Brain microvascular endothelial cell (primary cell): ENCODE measurements at regions not wholly inside any gene's neighbourhood (a gene's known extent, or its start where the extent isn't known, plus 50 kb on each side); places are given as distances from the start of the nearest gene placed in this dataset.

ENCODE experiments used
- DNase-seq: peaks from one replicate; pipeline ENCODE4 v3.0.0-alpha.2; 2020
- H3K27ac ChIP-seq: fragments of 250-450 bp; sonication (Bioruptor Pico); 2 replicates; pipeline ENCODE4 v1.5.1; 2020; ENCODE audit warnings: mild to moderate bottlenecking, moderate library complexity
- H3K27me3 ChIP-seq: fragments of 250-450 bp; sonication (Bioruptor Pico); replicated peaks from 2 replicates; pipeline ENCODE4 v1.5.1; 2020; ENCODE audit warnings: mild to moderate bottlenecking
- H3K36me3 ChIP-seq: fragments of 250-450 bp; sonication (Bioruptor Pico); replicated peaks from 2 replicates; pipeline ENCODE4 v1.5.1; 2020; ENCODE audit warnings: mild to moderate bottlenecking
- H3K4me3 ChIP-seq: 2 replicates; pipeline ENCODE4 v1.5.1; 2011; ENCODE audit warnings: low read depth, mild to moderate bottlenecking, control low read depth, low read length, moderate library complexity
- CTCF ChIP-seq: IDR thresholded peaks from 2 replicates; pipeline ENCODE4 v1.5.1; 2011; ENCODE audit warnings: low read depth, mild to moderate bottlenecking, moderate library complexity, low read length, control low read depth, inconsistent platforms; ENCODE audit errors: missing control alignments
- in situ Hi-C: cut with HindIII; loops from 2 replicates; pipeline ENCODE4 v1.10.0; 2017; ENCODE audit warnings: low sequenced_read_pairs, low pct_ligation_motif_present

GRCh38 chr15:35304389-35304788, 219.3 kb upstream of the NANOGP8 start:
- in situ Hi-C loops = no loop called here
- Histone ChIP-seq H3K27me3 (no peaks in the 10 kb centered on the region), H3K27ac (no peak overlapping the region), H3K36me3 (no peaks in the 10 kb centered on the region), H3K4me3 (no peak overlapping the region)
- DNase-seq = no peak
- TF ChIP-seq CTCF = no peak

DNA sequence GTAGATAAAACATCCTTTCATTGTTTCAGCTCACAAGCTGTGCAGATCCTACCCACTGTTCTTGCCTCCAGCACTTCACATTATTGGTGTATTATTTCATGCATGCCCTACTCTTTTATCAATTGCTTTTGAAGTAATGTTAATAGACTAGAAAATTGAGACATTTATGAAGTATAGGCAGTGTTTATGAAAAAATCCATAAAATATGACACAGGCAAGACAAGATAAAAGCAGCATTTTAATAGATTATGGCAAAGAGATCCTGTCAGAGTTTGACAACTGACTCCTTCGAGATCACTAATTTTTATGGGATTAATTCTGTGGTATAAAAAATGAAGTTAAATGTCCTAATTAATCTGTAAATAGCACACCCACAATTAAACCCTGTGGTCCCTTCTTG, 217.2 kb upstream of the NANOGP8 start:
- TF ChIP-seq CTCF = no peak
- in situ Hi-C loops = no loop called here
- no peak for DNase-seq
- Histone ChIP-seq H3K36me3 (no peaks in the 10 kb centered on the region), H3K27me3 (no peaks in the 10 kb centered on the region), H3K27ac (no peak overlapping the region), H3K4me3 (no peak overlapping the region)

DNA sequence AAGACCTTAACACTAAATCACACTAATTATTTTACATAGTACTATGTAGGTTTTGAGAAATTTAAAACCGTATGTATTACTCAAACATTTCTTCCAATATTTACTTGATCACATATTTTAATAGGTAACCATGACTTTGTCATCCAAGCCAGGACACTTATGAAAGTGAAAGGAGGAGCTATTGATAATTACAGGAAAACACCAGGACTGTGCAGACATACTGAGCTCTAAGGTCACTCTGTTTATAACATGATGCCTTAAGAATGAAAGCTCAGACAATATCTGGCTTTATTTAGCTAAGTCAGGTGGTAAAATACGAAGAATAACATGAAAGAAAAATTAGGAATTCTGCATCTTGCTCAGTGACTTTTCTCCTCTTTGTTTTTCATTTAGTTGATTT, 216.0 kb upstream of the NANOGP8 start:
- TF ChIP-seq CTCF = no peak

GRCh38 chr15:35299059-35299735, 214.1 kb upstream of the NANOGP8 start:
- H3K36me3 ChIP-seq = no peaks in the 10 kb centered on the region
- in situ Hi-C loops = loop anchor here (25.0 kb wide), 1 partner anchor 188 kb away; no protein-coding TSS in a partner anchor

More for the DNA sequence above, 216.0 kb upstream of the NANOGP8 start:
- H3K27ac ChIP-seq = no peak overlapping the region
- no peak overlapping the region for H3K4me3 ChIP-seq
- no peaks in the 10 kb centered on the region for H3K27me3 ChIP-seq
- DNase-seq = no peak
- H3K36me3 ChIP-seq = no peaks in the 10 kb centered on the region
- in situ Hi-C loops = no loop called here

DNA sequence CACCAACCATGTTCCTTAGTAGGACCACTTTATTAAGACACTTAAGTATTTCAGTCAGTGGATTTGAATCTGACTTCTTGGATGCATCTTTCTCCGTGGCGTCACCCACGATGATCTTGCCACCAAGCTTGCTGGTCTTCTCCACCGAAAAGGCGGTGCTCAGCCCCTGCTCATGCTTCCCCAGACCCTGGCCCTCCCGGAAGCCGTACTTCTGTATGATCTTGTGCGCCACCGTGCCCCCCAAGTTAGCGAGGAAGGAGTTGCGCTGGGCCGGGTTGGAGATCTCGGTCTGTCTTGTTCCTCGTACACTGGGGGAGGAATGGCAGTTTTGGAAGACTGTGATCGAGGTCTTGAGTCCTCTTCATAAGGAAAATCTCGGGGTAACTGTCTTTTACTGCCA, 213.4 kb upstream of the NANOGP8 start:
- H3K36me3 ChIP-seq = no peaks in the 10 kb centered on the region
- no peak for DNase-seq
- H3K27me3 ChIP-seq = no peaks in the 10 kb centered on the region
- no peak overlapping the region for H3K4me3 ChIP-seq
- no peak for TF ChIP-seq CTCF
- in situ Hi-C loops = loop anchor here (25.0 kb wide), 1 partner anchor 189 kb away; no protein-coding TSS in a partner anchor
- H3K27ac ChIP-seq = no peak overlapping the region

More at GRCh38 chr15:35299059-35299735, 214.1 kb upstream of the NANOGP8 start:
- DNase-seq = no peak
- H3K27ac ChIP-seq = no peak overlapping the region
- no peaks in the 10 kb centered on the region for H3K27me3 ChIP-seq
- H3K4me3 ChIP-seq = no peak overlapping the region
- TF ChIP-seq CTCF = no peak
